Erythroblast (primary cell): ENCODE measurements at regions not wholly inside any gene's neighbourhood (a gene's known extent, or its start where the extent isn't known, plus 50 kb on each side); places are given as distances from the start of the nearest gene placed in this dataset.

Experiments used
- GATA1 ChIP-seq: IDR thresholded peaks from 2 replicates; pipeline ENCODE4 v1.6.1; 2011; ENCODE audit warnings: low read depth, mild to moderate bottlenecking, control low read depth, low read length, moderate library complexity
- POLR2A ChIP-seq: IDR thresholded peaks from 2 replicates; pipeline ENCODE4 v1.6.1; 2011; ENCODE audit warnings: mild to moderate bottlenecking, low read length

DNA sequence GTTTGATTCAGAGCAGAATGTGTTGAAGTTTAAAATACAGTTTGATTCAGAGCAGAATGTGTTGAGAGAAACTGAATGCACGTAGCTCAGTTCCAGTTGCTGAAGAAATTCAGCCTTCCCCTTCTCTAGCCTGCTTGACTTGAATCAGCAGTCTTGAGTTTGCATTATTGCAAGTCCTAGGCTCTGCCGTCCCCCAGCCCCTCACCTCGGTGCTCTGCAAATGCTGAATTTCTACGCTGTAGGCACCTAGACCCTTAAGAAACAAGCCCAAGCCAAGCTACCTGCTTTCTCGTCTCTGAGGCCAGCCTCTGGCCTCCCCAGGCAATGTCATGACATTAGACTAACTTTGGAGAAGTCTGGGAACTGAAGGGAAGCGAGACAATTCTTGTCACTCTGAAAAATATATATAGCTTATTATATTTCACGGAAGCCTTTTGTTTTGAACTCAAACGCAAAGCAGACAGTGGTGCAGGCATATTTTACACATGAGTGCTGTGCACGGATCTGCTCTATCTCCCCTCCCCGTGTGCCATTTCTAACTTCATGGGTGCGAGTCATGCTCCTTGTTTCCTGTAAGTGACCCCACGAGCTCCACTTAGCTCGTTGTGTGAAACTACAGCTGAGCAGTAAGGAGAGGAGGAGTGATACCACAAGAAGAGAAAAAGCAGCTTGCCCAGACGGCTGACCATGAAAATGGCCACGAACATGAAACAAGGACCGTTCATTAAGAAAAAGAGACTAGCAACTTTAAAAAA lies 71.4 kb upstream of the DUSP22 start:
- TF ChIP-seq POLR2A (no peak), GATA1 (no peak)
